ENCODE measurements at regions not wholly inside any gene's neighbourhood (a gene's known extent, or its start where the extent isn't known, plus 50 kb on each side); places are given as distances from the start of the nearest gene placed in this dataset.

DNA sequence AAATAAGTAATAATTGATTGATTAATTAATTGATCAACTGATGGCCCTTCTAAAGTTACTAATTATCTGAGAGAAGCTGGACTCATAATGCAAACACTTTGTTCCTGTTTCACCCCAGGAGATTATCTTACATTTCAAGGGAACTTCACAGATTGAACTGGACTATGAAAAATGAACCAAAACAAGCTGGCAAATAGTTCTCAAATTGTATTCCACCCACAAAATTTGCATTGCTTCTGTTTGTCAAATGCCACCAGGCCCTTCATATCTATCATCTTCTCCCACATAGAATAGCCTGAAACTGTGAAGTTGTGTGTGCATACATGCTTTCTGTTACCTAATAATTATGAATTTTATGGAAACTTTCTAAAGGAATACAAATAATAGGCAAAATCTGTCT, 104.0 kb downstream of the ZNF281 start:
- TF ChIP-seq, protein P1, sequence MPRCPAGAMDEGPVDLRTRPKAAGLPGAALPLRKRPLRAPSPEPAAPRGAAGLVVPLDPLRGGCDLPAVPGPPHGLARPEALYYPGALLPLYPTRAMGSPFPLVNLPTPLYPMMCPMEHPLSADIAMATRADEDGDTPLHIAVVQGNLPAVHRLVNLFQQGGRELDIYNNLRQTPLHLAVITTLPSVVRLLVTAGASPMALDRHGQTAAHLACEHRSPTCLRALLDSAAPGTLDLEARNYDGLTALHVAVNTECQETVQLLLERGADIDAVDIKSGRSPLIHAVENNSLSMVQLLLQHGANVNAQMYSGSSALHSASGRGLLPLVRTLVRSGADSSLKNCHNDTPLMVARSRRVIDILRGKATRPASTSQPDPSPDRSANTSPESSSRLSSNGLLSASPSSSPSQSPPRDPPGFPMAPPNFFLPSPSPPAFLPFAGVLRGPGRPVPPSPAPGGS (CRISPR knock-in tag; IDR thresholded peaks at IDR 0.05), result no peak
- TF ChIP-seq FOXM1 (CRISPR knock-in tag; IDR thresholded peaks at IDR 0.05), result no peak
- TF ChIP-seq ZNF317 (CRISPR knock-in tag; IDR thresholded peaks at IDR 0.05), result no peak
- no peak for TF ChIP-seq SP5 (CRISPR knock-in tag; IDR thresholded peaks at IDR 0.05; ENCODE audit: borderline replicate concordance, low read depth)
- TF ChIP-seq CAMTA2 (CRISPR knock-in tag; IDR thresholded peaks at IDR 0.05; ENCODE audit: borderline replicate concordance), result no peak
- TF ChIP-seq, protein P2, sequence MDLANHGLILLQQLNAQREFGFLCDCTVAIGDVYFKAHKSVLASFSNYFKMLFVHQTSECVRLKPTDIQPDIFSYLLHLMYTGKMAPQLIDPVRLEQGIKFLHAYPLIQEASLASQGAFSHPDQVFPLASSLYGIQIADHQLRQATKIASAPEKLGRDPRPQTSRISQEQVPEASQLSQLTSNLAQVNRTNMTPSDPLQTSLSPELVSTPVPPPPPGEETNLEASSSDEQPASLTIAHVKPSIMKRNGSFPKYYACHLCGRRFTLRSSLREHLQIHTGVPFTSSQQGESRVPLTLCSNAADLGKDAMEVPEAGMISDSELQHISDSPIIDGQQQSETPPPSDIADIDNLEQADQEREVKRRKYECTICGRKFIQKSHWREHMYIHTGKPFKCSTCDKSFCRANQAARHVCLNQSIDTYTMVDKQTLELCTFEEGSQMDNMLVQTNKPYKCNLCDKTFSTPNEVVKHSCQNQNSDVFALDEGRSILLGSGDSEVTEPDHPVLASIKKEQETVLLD (CRISPR knock-in tag; IDR thresholded peaks at IDR 0.05; ENCODE audit: low read depth), result no peak
- no peak for TF ChIP-seq POLR2AphosphoS5 (IDR thresholded peaks at IDR 0.05; ENCODE audit: low read depth, low read length)
- TF ChIP-seq ZNF224 (CRISPR knock-in tag; IDR thresholded peaks at IDR 0.05), result no peak
- no peak for TF ChIP-seq MTA1 (CRISPR knock-in tag; IDR thresholded peaks at IDR 0.05; ENCODE audit: borderline replicate concordance)
- no peak for TF ChIP-seq USF2 (IDR thresholded peaks at IDR 0.05; ENCODE audit: low read depth, low read length)
- no peak for TF ChIP-seq USF2 (CRISPR knock-in tag; IDR thresholded peaks at IDR 0.05; ENCODE audit: borderline replicate concordance)
- TF ChIP-seq, protein P3, sequence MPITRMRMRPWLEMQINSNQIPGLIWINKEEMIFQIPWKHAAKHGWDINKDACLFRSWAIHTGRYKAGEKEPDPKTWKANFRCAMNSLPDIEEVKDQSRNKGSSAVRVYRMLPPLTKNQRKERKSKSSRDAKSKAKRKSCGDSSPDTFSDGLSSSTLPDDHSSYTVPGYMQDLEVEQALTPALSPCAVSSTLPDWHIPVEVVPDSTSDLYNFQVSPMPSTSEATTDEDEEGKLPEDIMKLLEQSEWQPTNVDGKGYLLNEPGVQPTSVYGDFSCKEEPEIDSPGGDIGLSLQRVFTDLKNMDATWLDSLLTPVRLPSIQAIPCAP (CRISPR knock-in tag; IDR thresholded peaks at IDR 0.05; ENCODE audit: low read depth), result no peak

All from HepG2 (cell line).